Prostate gland (tissue), 2 donors: ENCODE measurements at regions not wholly inside any gene's neighbourhood (a gene's known extent, or its start where the extent isn't known, plus 50 kb on each side); places are given as distances from the start of the nearest gene placed in this dataset.

ENCODE experiments used
- CTCF ChIP-seq, 4 experiments: fragments of 200-600 bp in 2 of 4; fragments of 450-650 bp in 2 of 4; sonication (generic) in 2 of 4; IDR thresholded peaks; 1 replicate in 3 of 4; 2 replicates in 1 of 4; pipeline ENCODE4 v1.5.1; 2016 to 2019; ENCODE audit warnings: antibody characterized with exemption in 4 of 4, mild to moderate bottlenecking in 2 of 4, moderate library complexity in 2 of 4
- POLR2AphosphoS5 ChIP-seq: sonication (generic); formaldehyde crosslinking; IDR thresholded peaks from one replicate; pipeline ENCODE4 v1.6.1; 2017; ENCODE audit warnings: antibody characterized with exemption

GRCh38 chr5:68115584-68115983, 100.0 kb upstream of the PIK3R1 start:
- TF ChIP-seq POLR2AphosphoS5 (no peak), CTCF (IDR thresholded peaks at IDR 0.05) (no peak)
